Upper lobe of left lung (tissue), 6 donors: ENCODE measurements at regions not wholly inside any gene's neighbourhood (a gene's known extent, or its start where the extent isn't known, plus 50 kb on each side); places are given as distances from the start of the nearest gene placed in this dataset.

ENCODE experiments used
- ATAC-seq, 2 donors: fragments of 200-7000 bp; cut with Tn5 transposase; one replicate each; pipeline ENCODE4 v1.9.1; 2022; ENCODE audit warnings: mild to moderate bottlenecking in 2 of 2, moderate library complexity in 2 of 2; ENCODE audit not compliant: low FRiP score in 2 of 2
- DNase-seq, 2 donors: peaks; one replicate each; pipeline ENCODE4 v3.0.0-alpha.2; 2019 to 2020
- H3K27ac ChIP-seq, 4 donors: fragments of 200-600 bp; sonication (generic); one replicate each; pipeline ENCODE4 v1.5.1; 2016 to 2019
- H3K27me3 ChIP-seq, 4 donors: fragments of 200-600 bp; sonication (generic); one replicate each; pipeline ENCODE4 v1.5.1; 2017 to 2019
- H3K36me3 ChIP-seq, 4 donors: fragments of 200-600 bp; sonication (generic); one replicate each; pipeline ENCODE4 v1.5.1; 2016 to 2019
- H3K4me1 ChIP-seq, 4 donors: fragments of 200-600 bp; sonication (generic); one replicate each; pipeline ENCODE4 v1.5.1; 2018 to 2019
- H3K4me3 ChIP-seq, 4 donors: fragments of 200-600 bp; sonication (generic); one replicate each; pipeline ENCODE4 v1.5.1; 2017 to 2019; ENCODE audit warnings: mild to moderate bottlenecking in 2 of 4, moderate library complexity in 1 of 4
- H3K9me3 ChIP-seq, 4 donors: fragments of 200-600 bp; sonication (generic); one replicate each; pipeline ENCODE4 v1.5.1; 2018 to 2019
- CTCF ChIP-seq, 6 experiments: fragments of 450-650 bp in 4 of 6; fragments of 200-600 bp in 2 of 6; sonication (generic) in 2 of 6; IDR thresholded peaks; one replicate each; pipeline ENCODE4 v1.5.1; 2016 to 2019; ENCODE audit warnings: antibody characterized with exemption in 6 of 6
- EP300 ChIP-seq, 4 donors: sonication (generic); formaldehyde crosslinking; IDR thresholded peaks; one replicate each; pipeline ENCODE4 v1.5.1; 2017; ENCODE audit warnings: antibody characterized with exemption in 4 of 4, control low read depth in 2 of 4
- POLR2A ChIP-seq, 4 donors: fragments of 450-650 bp; IDR thresholded peaks; one replicate each; pipeline ENCODE4 v1.5.1; 2016 to 2017; ENCODE audit warnings: antibody characterized with exemption in 4 of 4, mild to moderate bottlenecking in 2 of 4
- POLR2AphosphoS5 ChIP-seq, 2 donors: sonication (generic); formaldehyde crosslinking; IDR thresholded peaks; one replicate each; pipeline ENCODE4 v1.5.1; 2017; ENCODE audit warnings: antibody characterized with exemption in 2 of 2
- WGBS, 2 donors: methylation state at CpG; one replicate each; pipeline ENCODE4 v1.1.5; 2017 to 2018; 5-methylcytosine and 5-hydroxymethylcytosine counted together
- donor health status: DM: no; HTN: no; CAD: no; lungs with moderate emphysema.
- donor health status: DM: no; HTN: yes; CAD: no; lungs with severe emphysema.

DNA sequence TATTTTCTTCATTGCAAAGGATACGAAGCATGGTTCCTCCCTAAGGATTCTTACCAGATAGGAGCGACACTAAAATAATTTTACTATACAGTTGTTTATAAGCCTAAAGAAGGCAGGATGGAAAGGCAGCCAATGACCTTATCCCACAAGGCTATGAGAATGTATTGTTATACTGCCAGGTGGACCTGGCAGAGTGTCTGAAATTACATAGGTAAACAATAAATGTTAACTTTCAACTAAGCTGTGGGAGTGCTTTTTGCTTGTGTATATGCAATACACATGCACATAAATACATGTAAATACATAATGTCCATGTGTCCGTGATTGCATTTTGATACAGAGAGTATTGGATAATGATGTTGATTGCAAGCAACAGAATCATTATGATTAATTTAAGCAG is 850.6 kb downstream of the CENPC start:
- H3K27ac ChIP-seq = no peak overlapping the region
- no peak for ATAC-seq
- H3K9me3 ChIP-seq = no peaks in the 10 kb centered on the region
- no peak overlapping the region for H3K4me3 ChIP-seq
- no peaks in the 10 kb centered on the region for H3K27me3 ChIP-seq
- WGBS, 2 donors = 67 to 79% methylated on average over 3 of the region's 3 CpGs
- TF ChIP-seq POLR2AphosphoS5 (IDR thresholded peaks at IDR 0.05) = no peak
- no peak for TF ChIP-seq CTCF (IDR thresholded peaks at IDR 0.05)
- TF ChIP-seq POLR2A (IDR thresholded peaks at IDR 0.05) = no peak
- TF ChIP-seq EP300 (IDR thresholded peaks at IDR 0.05) = no peak
- no peak for DNase-seq
- no peaks in the 10 kb centered on the region for H3K36me3 ChIP-seq
- H3K4me1 ChIP-seq = no peaks in the 10 kb centered on the region

GRCh38 chr4:66693694-66694093 is 851.6 kb downstream of the CENPC start:
- Histone ChIP-seq H3K9me3 (no peaks in the 10 kb centered on the region), H3K4me1 (no peaks in the 10 kb centered on the region), H3K27me3 (no peaks in the 10 kb centered on the region), H3K4me3 (no peak overlapping the region), H3K36me3 (no peaks in the 10 kb centered on the region), H3K27ac (no peak overlapping the region)
- TF ChIP-seq POLR2A (IDR thresholded peaks at IDR 0.05) (no peak), CTCF (IDR thresholded peaks at IDR 0.05) (no peak), EP300 (IDR thresholded peaks at IDR 0.05) (no peak), POLR2AphosphoS5 (IDR thresholded peaks at IDR 0.05) (no peak)
- DNase-seq = no peak
- no peak for ATAC-seq
- 48 to 70% methylated on average over 1 of the region's 1 CpG for WGBS, 2 donors

- 45 to 47% methylated on average over 4 of the region's 4 CpGs for WGBS, 2 donors
- ATAC-seq (no peak), DNase-seq (no peak)
- Histone ChIP-seq H3K4me3 (no peak overlapping the region), H3K9me3 (no peaks in the 10 kb centered on the region), H3K27ac (no peak overlapping the region), H3K27me3 (no peaks in the 10 kb centered on the region), H3K4me1 (no peaks in the 10 kb centered on the region), H3K36me3 (no peaks in the 10 kb centered on the region)
- TF ChIP-seq POLR2AphosphoS5 (IDR thresholded peaks at IDR 0.05) (no peak), POLR2A (IDR thresholded peaks at IDR 0.05) (no peak), CTCF (IDR thresholded peaks at IDR 0.05) (no peak), EP300 (IDR thresholded peaks at IDR 0.05) (no peak)
These were observed 854.2 kb downstream of the CENPC start for GRCh38 chr4:66691101-66691500.

GRCh38 chr4:66688674-66689073 is 856.6 kb downstream of the CENPC start:
- no peak overlapping the region for H3K4me3 ChIP-seq

More at GRCh38 chr4:66688674-66689073, 856.6 kb downstream of the CENPC start:
- H3K4me1 ChIP-seq = no peaks in the 10 kb centered on the region
- no peak overlapping the region for H3K27ac ChIP-seq
- TF ChIP-seq EP300 (IDR thresholded peaks at IDR 0.05) (no peak), POLR2A (IDR thresholded peaks at IDR 0.05) (no peak), POLR2AphosphoS5 (IDR thresholded peaks at IDR 0.05) (no peak), CTCF (IDR thresholded peaks at IDR 0.05) (no peak)
- DNase-seq = no peak
- ATAC-seq = no peak
- no peaks in the 10 kb centered on the region for H3K9me3 ChIP-seq
- no peaks in the 10 kb centered on the region for H3K36me3 ChIP-seq
- no peaks in the 10 kb centered on the region for H3K27me3 ChIP-seq
- 49 to 50% methylated on average over 3 of the region's 3 CpGs for WGBS, 2 donors
